DLD1 (cell line): ENCODE measurements at regions not wholly inside any gene's neighbourhood (a gene's known extent, or its start where the extent isn't known, plus 50 kb on each side); places are given as distances from the start of the nearest gene placed in this dataset.

Source experiments
- in situ Hi-C: cut with HindIII; loops from 2 replicates; pipeline ENCODE4 v1.10.0; 2017; ENCODE audit warnings: low sequenced_read_pairs

GRCh38 chr15:100734586-100734985, 132.2 kb downstream of the ASB7 start:
- in situ Hi-C loops, result no loop called here

DNA sequence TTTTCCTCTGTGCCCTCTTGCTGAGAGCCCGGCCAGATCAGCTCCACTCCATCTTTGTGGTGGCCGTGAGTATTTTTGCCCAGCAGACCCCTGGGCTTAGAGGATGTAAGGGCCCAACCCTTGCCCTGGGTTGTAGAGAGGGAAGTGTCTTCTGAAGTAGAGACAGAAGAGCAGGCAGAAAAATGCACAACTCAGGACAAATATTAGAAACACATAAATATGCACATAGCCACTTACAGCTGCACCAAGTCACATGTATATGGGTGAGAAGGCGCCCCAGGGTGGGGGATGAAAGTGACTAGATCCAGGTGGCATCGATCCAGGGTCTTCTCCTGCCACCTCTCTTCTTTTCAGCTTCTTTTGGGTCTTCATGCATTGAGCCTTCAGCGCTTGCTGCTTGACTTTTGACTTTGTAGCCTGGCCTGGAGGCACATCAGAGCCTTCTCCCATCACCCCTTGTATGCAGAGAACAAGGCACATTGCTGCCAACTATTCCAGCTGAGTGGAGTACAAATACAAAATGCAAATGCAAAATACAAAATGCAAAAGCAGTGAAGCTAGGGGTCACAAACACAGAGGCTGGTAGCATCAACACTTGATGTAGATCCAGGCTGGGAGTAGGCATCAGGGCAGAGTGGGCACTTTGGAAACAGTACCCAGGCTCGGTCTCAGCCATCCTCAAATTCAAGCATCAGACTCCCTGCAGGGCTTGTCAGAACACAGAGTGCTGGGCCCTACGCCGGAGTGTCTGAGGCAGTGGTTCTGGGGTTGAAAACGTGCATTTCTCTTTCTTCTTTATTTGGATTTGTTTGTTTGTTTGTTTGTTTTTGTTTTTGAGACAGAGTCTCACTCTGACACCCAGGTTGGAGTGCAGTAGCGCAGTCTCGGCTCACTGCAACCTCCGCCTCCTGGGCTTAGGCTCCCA, 133.0 kb downstream of the ASB7 start:
- in situ Hi-C loops, result no loop called here

- in situ Hi-C loops, result no loop called here
Observed at GRCh38 chr15:100737214-100737613, 134.8 kb downstream of the ASB7 start.

GRCh38 chr15:100738614-100739013, 136.2 kb downstream of the ASB7 start:
- in situ Hi-C loops, result no loop called here

- in situ Hi-C loops, result no loop called here
Observed at GRCh38 chr15:100740138-100740537, 137.7 kb downstream of the ASB7 start.

DNA sequence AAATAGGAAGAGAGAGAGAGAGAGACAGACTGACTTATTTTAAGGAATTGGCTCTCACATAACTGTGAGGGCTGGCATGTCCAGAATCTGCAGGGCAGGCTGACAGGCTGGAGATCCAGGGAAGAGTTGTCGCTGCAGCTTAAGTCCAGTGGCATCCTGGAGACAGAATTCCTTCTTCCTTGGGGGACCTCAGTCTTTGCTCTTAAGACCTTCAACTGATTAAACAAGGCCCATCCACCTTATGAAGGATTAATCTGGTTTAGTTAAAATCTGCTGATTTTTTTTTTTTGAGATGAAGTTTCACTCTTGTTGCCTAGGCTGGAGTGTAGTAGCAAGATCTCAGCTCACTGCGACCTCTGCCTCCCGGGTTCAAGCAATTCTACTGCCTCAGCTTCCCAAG, 128.0 kb upstream of the ALDH1A3 start:
- in situ Hi-C loops, result no loop called here

DNA sequence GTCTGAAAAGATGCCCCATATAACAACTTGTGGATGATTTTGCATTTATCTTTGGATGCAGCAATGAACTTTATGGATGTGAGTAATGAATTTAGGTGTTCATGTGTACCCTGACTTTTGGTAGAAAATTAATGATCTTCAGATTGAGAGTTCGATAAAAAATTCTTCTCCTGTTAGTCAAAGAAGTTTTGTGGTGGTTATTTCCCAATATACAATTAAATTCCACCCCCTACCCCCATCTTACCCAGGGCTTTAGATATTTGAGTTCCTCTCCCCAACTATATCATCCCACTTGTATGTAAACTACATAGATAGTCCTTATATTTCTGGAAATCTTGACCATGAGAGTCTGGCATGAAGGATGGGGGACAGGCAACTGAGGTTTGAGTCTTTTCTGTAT, 126.1 kb upstream of the ALDH1A3 start:
- in situ Hi-C loops, result no loop called here

- in situ Hi-C loops, result no loop called here
Observed at GRCh38 chr15:100757661-100758060, 122.0 kb upstream of the ALDH1A3 start.

GRCh38 chr15:100758555-100758954, 121.1 kb upstream of the ALDH1A3 start:
- in situ Hi-C loops, result no loop called here

DNA sequence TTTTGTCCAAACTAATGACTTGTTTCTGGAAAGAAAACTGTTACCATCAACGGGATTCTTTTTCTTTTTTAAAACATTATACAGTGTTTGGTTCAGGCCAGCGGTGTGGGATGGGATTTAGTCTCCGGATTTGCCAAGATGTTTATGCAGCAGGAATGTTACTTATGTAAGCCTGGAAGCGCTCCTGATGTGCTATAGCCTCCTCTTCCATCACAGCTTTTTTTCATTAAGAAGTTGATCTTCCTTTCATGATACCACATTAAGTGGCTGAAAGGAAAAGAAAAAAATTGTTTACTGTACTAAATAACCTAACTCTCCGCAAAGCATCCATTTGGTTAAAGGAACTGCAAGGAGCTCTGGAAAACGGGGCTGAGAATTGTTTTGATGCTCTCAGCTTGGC, 120.5 kb upstream of the ALDH1A3 start:
- in situ Hi-C loops, result no loop called here

DNA sequence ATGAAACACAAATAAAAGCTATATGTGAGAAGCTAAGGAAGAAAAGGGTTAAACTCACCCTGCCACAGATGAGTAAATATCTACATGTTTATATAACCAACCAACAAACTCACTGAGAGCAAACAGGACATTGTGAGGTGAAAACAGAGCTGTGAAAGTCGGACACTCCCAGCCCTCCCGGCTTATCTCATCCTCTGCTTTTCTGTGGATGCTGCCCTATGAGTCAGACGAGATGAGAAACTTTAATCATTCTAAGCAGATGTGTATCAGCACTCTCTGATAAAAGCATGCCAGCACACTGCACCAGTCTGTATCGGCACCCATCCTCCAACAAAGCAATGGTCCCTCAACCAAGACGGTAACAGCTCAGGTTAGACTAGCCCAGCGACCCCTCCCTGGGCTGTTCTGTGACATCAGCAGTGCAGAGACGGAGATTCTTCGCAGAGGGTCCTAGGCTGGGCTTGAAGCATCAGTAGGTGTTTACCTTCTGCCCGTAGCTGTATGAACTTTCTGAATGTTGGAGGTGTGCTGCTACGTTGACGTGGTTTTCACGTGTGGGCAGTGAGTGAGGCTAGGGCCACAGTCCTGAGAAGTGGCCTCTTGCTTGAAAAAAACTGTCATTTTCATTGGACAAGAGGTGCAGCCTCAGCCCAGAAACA, 119.8 kb upstream of the ALDH1A3 start:
- in situ Hi-C loops, result loop anchor here (10.0 kb wide), 1 partner anchor 115 kb away; no protein-coding TSS in a partner anchor

GRCh38 chr15:100760357-100760903, 119.2 kb upstream of the ALDH1A3 start:
- in situ Hi-C loops, result loop anchor here (10.0 kb wide), 1 partner anchor 116 kb away; no protein-coding TSS in a partner anchor

DNA sequence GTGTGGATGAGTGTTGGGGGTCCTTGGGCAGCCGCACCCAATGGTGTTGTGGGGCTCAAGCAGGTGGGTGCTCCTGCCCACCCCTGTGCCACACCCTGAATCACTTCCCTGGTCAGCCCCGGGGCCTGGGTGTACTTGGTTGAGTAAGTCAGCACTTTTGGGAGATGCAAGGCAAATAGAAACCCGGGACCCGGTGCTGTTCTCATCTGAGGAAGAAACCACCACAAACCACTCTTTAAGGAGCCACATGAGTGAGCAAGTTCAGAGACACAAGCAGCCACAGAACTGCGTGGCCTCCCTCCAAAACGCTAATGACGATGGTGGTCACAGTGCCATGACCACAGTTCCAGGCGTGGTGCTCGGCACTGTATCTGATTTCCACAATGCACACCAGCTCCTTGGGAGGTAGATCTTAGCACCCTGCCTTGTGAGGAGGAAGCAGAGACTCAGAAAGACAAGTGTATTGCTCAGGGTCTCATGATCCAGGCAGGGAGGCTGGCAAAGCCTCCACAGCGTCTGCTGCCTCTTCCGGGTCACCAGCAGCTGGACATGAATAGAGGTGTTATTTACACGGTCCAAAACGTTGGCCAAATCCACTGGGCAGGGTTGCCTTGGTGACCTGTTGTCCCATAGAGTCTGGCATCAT, 118.2 kb upstream of the ALDH1A3 start:
- in situ Hi-C loops, result loop anchor here (10.0 kb wide), 1 partner anchor 117 kb away; no protein-coding TSS in a partner anchor

GRCh38 chr15:100762289-100762688, 117.3 kb upstream of the ALDH1A3 start:
- in situ Hi-C loops, result loop anchor here (10.0 kb wide), 1 partner anchor 117 kb away; no protein-coding TSS in a partner anchor

- in situ Hi-C loops, result loop anchor here (10.0 kb wide), 1 partner anchor 118 kb away; no protein-coding TSS in a partner anchor
Observed at GRCh38 chr15:100762913-100763834, 116.5 kb upstream of the ALDH1A3 start.

- in situ Hi-C loops, result loop anchor here (10.0 kb wide), 1 partner anchor 119 kb away; no protein-coding TSS in a partner anchor
Observed at GRCh38 chr15:100763835-100764750, 115.5 kb upstream of the ALDH1A3 start.

DNA sequence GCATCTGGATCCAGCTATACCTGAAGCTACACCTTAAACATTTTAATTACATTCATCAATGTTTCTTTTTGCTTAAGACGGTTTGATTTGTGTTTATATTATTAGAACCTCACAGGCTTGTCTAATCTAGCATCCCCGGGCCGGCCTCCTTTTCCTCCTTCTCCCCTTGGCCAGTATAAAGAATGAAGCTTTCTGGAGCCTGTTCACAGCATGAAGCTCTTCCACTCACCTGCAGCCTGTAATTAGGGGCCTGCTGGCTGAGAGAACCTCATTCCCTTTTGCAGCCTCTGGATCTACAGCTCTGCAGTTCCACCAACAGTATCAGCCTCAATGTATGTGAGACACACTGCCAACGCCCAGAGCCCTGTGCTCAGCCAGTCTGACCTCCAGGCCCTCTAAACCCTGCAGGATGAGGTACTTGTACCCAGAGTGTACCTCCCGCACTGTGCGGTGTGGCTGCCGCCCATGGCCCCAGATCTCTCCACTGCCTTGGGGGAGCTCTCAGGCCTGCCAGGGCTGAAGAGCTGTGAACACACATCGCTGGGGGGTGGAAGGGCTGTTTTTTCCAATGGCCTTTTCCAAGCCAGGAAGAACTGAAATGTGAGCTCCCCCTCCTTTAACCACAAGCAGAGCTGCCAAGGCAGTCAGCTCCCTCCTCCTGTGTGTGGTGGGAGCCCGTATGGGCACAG, 114.7 kb upstream of the ALDH1A3 start:
- in situ Hi-C loops, result loop anchor here (10.0 kb wide), 1 partner anchor 120 kb away; no protein-coding TSS in a partner anchor
